ENCODE measurements at regions not wholly inside any gene's neighbourhood (a gene's known extent, or its start where the extent isn't known, plus 50 kb on each side); places are given as distances from the start of the nearest gene placed in this dataset.

DNA sequence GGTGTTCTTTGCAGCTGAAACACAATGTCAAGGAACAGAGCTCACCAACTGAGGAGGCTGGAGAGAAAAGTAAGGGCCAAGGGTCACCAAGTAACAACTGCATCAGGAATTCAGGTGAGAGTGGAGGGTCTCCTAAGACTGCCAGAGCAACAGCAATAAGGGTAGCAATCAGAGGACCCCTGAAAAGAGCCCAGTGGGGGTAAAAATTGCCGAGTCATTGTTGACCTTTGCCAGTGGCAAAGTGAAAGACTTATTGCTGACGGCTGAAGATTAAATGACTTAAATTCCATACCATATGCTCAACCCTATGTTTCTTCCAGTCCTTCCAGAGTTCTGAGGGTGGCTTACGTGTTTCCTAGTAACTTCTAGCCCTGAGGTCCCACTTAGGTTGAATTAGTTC is 51.9 kb upstream of the ARHGAP42 start:
- Histone ChIP-seq H3K4me1 (ENCODE audit: control insufficient read depth in 1 of 2, insufficient read depth in 2 of 2, low read length in 2 of 2) (peaks cover 8 to 11% of the 10 kb centered on the region in 2 experiments), H2AFZ (ENCODE audit: insufficient read depth, low read length, poor library complexity) (no peak overlapping the region), H3K27ac (ENCODE audit: low read depth, low read length) (peak overlapping the region; percentile 42), H3K14ac (ENCODE audit: low read length) (no peak overlapping the region), H3K4me2 (ENCODE audit: low read length) (no peak overlapping the region), H2BK120ac (ENCODE audit: insufficient read depth, low read length, poor library complexity) (peak overlapping the region; percentile 8), H3K4me3 (ENCODE audit: low read depth, low read length) (no peak overlapping the region), H3K79me2 (ENCODE audit: control insufficient read depth, insufficient read depth, low read length, poor library complexity) (no peaks in the 10 kb centered on the region), H3K27me3 (ENCODE audit: insufficient read depth, low read length) (no peaks in the 10 kb centered on the region), H3K36me3 (ENCODE audit: control insufficient read depth in 1 of 2, insufficient read depth in 2 of 2, low read length in 2 of 2) (no peaks in the 10 kb centered on the region), H4K8ac (ENCODE audit: low read depth, low read length) (no peak overlapping the region), H2BK12ac (ENCODE audit: low read length) (no peak overlapping the region), H3K4ac (ENCODE audit: low read depth, low read length) (no peak overlapping the region), H3K9me3 (ENCODE audit: insufficient read depth, low read depth, low read length) (no peaks in the 10 kb centered on the region), H4K91ac (ENCODE audit: low read depth, low read length) (peak overlapping the region; percentile 36), H2BK5ac (ENCODE audit: low read depth, low read length, poor library complexity) (no peak overlapping the region), H3K23ac (ENCODE audit: low read length) (no peak overlapping the region), H3K9ac (ENCODE audit: low read length) (no peak overlapping the region), H2AK5ac (ENCODE audit: low read length) (no peak overlapping the region), H3K79me1 (ENCODE audit: low read length) (peaks cover 7% of the 10 kb centered on the region), H3K18ac (ENCODE audit: low read length) (no peak overlapping the region), H4K12ac (ENCODE audit: low read depth, low read length) (no peak overlapping the region)
- WGBS (ENCODE audit: extremely low coverage, insufficient coverage, insufficient read length): no CpG with 5 or more reads among the region's 3 CpGs
- DNase-seq: peak; percentile 31 to 44

DNA sequence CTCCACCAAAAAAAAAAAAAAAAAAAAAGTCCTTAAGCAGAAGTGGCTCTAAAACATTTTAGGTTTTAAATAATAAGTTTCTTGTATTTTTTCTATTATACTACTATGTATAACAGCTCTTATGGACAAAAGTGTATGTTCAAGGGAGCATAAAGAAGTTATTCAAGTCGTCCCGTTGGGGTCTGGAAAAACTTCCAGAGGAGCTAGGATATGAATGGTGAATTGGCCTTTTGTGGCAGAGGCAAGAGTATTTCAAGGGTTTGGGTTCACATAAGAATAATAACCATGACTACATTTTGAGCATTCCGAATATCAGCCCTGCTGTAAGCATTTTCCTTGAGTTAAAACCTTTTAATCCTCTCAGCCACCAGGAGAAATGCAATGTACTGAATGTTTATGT is 50.6 kb upstream of the ARHGAP42 start:
- Histone ChIP-seq H2AFZ (ENCODE audit: insufficient read depth, low read length, poor library complexity) (no peak overlapping the region), H3K9me3 (ENCODE audit: insufficient read depth, low read depth, low read length) (no peaks in the 10 kb centered on the region), H3K4me1 (ENCODE audit: control insufficient read depth in 1 of 2, insufficient read depth in 2 of 2, low read length in 2 of 2) (peaks cover 2 to 5% of the 10 kb centered on the region in 2 experiments), H2BK120ac (ENCODE audit: insufficient read depth, low read length, poor library complexity) (no peak overlapping the region), H3K4me3 (ENCODE audit: low read depth, low read length) (no peak overlapping the region), H4K8ac (ENCODE audit: low read depth, low read length) (no peak overlapping the region), H3K79me2 (ENCODE audit: control insufficient read depth, insufficient read depth, low read length, poor library complexity) (no peaks in the 10 kb centered on the region), H2BK12ac (ENCODE audit: low read length) (no peak overlapping the region), H2AK5ac (ENCODE audit: low read length) (no peak overlapping the region), H3K23ac (ENCODE audit: low read length) (no peak overlapping the region), H3K36me3 (ENCODE audit: control insufficient read depth in 1 of 2, insufficient read depth in 2 of 2, low read length in 2 of 2) (no peaks in the 10 kb centered on the region), H2BK5ac (ENCODE audit: low read depth, low read length, poor library complexity) (no peak overlapping the region), H3K27me3 (ENCODE audit: insufficient read depth, low read length) (no peaks in the 10 kb centered on the region), H3K79me1 (ENCODE audit: low read length) (peaks cover 5% of the 10 kb centered on the region), H3K4ac (ENCODE audit: low read depth, low read length) (no peak overlapping the region), H3K4me2 (ENCODE audit: low read length) (no peak overlapping the region), H4K12ac (ENCODE audit: low read depth, low read length) (no peak overlapping the region), H3K9ac (ENCODE audit: low read length) (no peak overlapping the region), H3K14ac (ENCODE audit: low read length) (no peak overlapping the region), H3K27ac (ENCODE audit: low read depth, low read length) (no peak overlapping the region), H4K91ac (ENCODE audit: low read depth, low read length) (no peak overlapping the region), H3K18ac (ENCODE audit: low read length) (no peak overlapping the region)
- no peak for DNase-seq
- no CpG with 5 or more reads among the region's 3 CpGs for WGBS (ENCODE audit: extremely low coverage, insufficient coverage, insufficient read length)

Data from trophoblast cell (in vitro differentiated cells and primary cell).